Brain microvascular endothelial cell (primary cell): ENCODE measurements at regions not wholly inside any gene's neighbourhood (a gene's known extent, or its start where the extent isn't known, plus 50 kb on each side); places are given as distances from the start of the nearest gene placed in this dataset.

ENCODE experiments used
- DNase-seq: peaks from one replicate; pipeline ENCODE4 v3.0.0-alpha.2; 2020
- H3K27ac ChIP-seq: fragments of 250-450 bp; sonication (Bioruptor Pico); 2 replicates; pipeline ENCODE4 v1.5.1; 2020; ENCODE audit warnings: mild to moderate bottlenecking, moderate library complexity
- H3K27me3 ChIP-seq: fragments of 250-450 bp; sonication (Bioruptor Pico); replicated peaks from 2 replicates; pipeline ENCODE4 v1.5.1; 2020; ENCODE audit warnings: mild to moderate bottlenecking
- H3K36me3 ChIP-seq: fragments of 250-450 bp; sonication (Bioruptor Pico); replicated peaks from 2 replicates; pipeline ENCODE4 v1.5.1; 2020; ENCODE audit warnings: mild to moderate bottlenecking
- H3K4me3 ChIP-seq: 2 replicates; pipeline ENCODE4 v1.5.1; 2011; ENCODE audit warnings: low read depth, mild to moderate bottlenecking, control low read depth, low read length, moderate library complexity
- in situ Hi-C: cut with HindIII; loops from 2 replicates; pipeline ENCODE4 v1.10.0; 2017; ENCODE audit warnings: low sequenced_read_pairs, low pct_ligation_motif_present
- TF ChIP-seq, protein P1 (sequence below): IDR thresholded peaks from 2 replicates; pipeline ENCODE4 v1.5.1; 2011; ENCODE audit warnings: low read depth, mild to moderate bottlenecking, moderate library complexity, low read length, control low read depth, inconsistent platforms; ENCODE audit errors: missing control alignments

DNA sequence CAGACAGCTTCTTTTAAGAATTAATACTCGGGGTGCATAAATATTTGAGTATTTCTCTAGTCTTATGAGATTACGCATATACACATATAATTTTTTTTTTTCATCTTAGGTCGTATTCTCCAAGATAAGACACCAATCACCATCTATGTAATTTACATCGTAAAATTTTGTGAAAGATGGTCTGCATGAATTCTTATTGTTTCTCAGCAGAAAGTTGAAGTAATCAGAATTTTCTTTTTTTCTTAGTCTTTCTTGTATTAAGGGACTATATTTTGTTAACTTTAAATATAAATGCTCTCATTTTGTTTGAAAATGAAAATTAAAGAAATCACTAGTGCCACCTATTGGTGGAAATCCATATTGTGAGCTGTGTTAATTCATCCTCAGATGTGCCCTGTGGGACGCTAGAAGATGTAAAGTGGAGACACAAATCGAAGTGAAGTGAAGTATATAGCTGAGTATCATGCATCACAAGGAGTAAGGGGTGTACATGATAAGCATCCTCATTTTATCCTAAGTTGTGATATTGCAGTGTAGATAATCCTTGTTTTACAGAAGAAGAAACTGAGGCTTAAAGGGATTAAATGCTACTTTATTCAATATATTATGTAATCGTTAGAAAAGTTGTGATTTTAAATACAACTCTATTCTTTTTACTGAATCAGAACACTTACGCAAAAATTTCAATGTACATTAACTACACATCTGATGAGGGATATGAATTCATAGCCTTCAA is 2084.3 kb downstream of the LRRC4C start:
- no peaks in the 10 kb centered on the region for H3K36me3 ChIP-seq
- in situ Hi-C loops = no loop called here
- TF ChIP-seq, protein P1, sequence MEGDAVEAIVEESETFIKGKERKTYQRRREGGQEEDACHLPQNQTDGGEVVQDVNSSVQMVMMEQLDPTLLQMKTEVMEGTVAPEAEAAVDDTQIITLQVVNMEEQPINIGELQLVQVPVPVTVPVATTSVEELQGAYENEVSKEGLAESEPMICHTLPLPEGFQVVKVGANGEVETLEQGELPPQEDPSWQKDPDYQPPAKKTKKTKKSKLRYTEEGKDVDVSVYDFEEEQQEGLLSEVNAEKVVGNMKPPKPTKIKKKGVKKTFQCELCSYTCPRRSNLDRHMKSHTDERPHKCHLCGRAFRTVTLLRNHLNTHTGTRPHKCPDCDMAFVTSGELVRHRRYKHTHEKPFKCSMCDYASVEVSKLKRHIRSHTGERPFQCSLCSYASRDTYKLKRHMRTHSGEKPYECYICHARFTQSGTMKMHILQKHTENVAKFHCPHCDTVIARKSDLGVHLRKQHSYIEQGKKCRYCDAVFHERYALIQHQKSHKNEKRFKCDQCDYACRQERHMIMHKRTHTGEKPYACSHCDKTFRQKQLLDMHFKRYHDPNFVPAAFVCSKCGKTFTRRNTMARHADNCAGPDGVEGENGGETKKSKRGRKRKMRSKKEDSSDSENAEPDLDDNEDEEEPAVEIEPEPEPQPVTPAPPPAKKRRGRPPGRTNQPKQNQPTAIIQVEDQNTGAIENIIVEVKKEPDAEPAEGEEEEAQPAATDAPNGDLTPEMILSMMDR = peak; percentile 21
- no peak for DNase-seq
- no peak overlapping the region for H3K27ac ChIP-seq
- no peaks in the 10 kb centered on the region for H3K27me3 ChIP-seq
- H3K4me3 ChIP-seq = no peak overlapping the region

DNA sequence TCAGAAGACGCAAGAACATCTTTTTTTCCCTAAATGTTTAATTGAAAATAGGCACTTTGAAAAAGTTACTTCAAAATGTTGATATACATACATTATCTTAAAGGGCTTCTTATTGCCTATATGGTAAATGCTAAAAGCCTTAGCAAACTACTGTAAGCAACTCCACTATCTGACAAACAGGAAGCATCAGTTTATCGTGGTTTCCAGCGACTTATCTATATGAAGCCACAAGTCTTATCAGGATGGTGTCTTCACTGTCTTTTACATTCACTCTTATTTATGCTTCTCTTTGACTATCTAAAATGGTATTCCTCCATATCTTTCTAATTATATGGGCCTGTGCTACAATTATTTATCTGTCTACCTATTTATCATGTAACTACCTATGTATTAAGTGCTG is 2091.9 kb downstream of the LRRC4C start:
- Histone ChIP-seq H3K36me3 (no peaks in the 10 kb centered on the region), H3K4me3 (no peak overlapping the region), H3K27ac (no peak overlapping the region), H3K27me3 (no peaks in the 10 kb centered on the region)
- TF ChIP-seq, protein P1 = no peak
- no peak for DNase-seq
- in situ Hi-C loops = no loop called here

DNA sequence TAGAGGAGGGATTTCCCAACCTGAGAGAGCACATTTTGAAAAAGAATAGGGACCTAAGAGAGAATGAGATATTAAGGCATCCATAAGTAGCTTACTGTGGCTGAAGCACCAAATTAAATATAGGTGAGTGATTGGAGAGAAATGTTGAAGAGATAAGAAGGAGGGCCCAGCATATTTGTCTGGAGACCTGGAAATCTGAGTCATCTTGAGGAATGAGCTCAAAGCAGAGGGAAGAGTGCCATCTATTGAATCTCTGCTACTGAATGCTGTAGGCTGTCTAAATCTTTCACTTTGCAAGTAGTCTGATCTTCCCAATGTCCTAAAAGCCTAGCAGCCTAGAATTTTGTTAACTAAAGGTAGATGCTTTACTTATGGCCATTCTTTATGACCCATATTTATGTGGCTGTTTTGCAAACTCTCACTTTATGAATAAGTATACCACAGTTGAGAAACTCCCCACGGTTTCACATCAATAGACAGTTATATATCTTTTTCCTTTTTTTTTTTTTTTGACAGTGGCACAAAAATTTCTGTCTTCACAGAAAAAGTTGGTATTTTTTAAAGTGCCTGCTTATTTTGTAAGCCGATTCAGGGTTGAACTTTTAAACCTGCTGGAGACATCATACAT is 2093.5 kb downstream of the LRRC4C start:
- Histone ChIP-seq H3K27me3 (no peaks in the 10 kb centered on the region), H3K36me3 (no peaks in the 10 kb centered on the region), H3K27ac (no peak overlapping the region), H3K4me3 (no peak overlapping the region)
- DNase-seq = no peak
- TF ChIP-seq, protein P1 = no peak
- in situ Hi-C loops = no loop called here

DNA sequence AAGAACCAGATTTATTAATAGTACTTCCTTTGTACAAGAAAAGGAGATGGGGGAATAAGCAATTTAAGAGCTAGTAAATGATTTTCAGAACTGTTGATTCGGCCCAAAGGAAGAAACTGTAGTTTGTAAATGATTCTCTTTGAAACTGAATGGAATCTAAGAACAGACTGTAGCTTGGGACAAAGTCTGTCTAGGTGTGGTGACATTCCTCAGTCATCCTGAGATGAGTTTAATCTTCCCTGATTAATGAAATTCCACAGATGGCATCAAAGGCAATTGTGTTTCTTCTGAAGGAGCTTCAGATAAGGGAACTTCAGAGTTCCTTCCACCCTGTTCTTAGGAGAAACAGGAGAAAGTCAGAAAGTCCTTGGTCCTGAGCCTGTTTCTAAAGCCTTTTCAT is 2095.9 kb downstream of the LRRC4C start:
- no peaks in the 10 kb centered on the region for H3K36me3 ChIP-seq
- no peak for DNase-seq
- TF ChIP-seq, protein P1 = no peak
- H3K4me3 ChIP-seq = no peak overlapping the region
- H3K27ac ChIP-seq = no peak overlapping the region
- in situ Hi-C loops = no loop called here
- no peaks in the 10 kb centered on the region for H3K27me3 ChIP-seq

DNA sequence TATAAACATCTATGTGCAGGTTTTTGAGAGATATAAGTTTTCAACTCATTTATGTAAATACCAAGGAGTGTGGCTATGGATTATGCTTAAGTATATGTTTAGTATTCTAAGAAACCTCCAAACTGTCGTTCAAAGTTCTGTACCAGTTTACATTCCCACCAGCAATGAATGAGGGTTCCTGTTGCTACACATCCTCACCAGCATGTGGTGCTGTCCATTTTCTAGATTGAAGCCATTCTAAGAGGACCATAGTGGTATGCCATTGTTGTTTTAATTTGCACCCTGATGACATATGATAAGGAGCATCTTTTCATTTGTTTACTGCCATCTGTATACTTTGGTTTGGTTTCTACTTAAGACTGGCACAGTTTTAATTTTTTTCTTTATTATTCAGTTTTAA is 2097.9 kb downstream of the LRRC4C start:
- in situ Hi-C loops = no loop called here
- no peaks in the 10 kb centered on the region for H3K36me3 ChIP-seq

More for the DNA sequence above, 2097.9 kb downstream of the LRRC4C start:
- TF ChIP-seq, protein P1 = no peak
- Histone ChIP-seq H3K4me3 (no peak overlapping the region), H3K27me3 (no peaks in the 10 kb centered on the region), H3K27ac (no peak overlapping the region)
- no peak for DNase-seq
